PC-9 (cell line): ENCODE measurements at regions not wholly inside any gene's neighbourhood (a gene's known extent, or its start where the extent isn't known, plus 50 kb on each side); places are given as distances from the start of the nearest gene placed in this dataset.

Experiments
- BruUV-seq: library from RNA; stranded (reverse); fragments of 400-500 nt; replicated peaks from 2 replicates; lab custom pipeline; 2021; lab: Mats Ljungman, UMichigan
- CTCF ChIA-PET: fragments of 300-600 bp; sonication (Branson Sonifier 250); formaldehyde crosslinking; loops from one replicate; lab custom pipeline; 2022; ENCODE audit warnings: antibody characterized with exemption; lab: Charles Lee
- POLR2A ChIA-PET: fragments of 300-600 bp; sonication (Branson Sonifier 250); formaldehyde crosslinking; loops from one replicate; lab custom pipeline; 2022; ENCODE audit warnings: antibody characterized with exemption; ENCODE audit not compliant: unreplicated experiment; lab: Charles Lee
- DNase-seq, 2 experiments: peaks; one replicate each; pipeline versions ENCODE4 v3.0.0 to v3.0.0-alpha.2; 2015 to 2022; ENCODE audit warnings: mixed read lengths in 1 of 2
- H2AFZ ChIP-seq: fragments of 200-600 bp; sonication (generic); 2 replicates; pipeline ENCODE4 v1.8.1; 2017; ENCODE audit warnings: antibody characterized with exemption
- H3F3A ChIP-seq: fragments of 200-600 bp; sonication (generic); 2 replicates; pipeline ENCODE4 v1.8.1; 2017; ENCODE audit warnings: antibody characterized with exemption, mild to moderate bottlenecking, low read depth; ENCODE audit not compliant: insufficient read depth
- H3K27ac ChIP-seq: fragments of 200-600 bp; sonication (generic); 2 replicates; pipeline ENCODE4 v1.6.1; 2016; ENCODE audit warnings: mixed run types
- H3K27me3 ChIP-seq: fragments of 200-600 bp; sonication (generic); 2 replicates; pipeline ENCODE4 v1.6.1; 2016; ENCODE audit warnings: low read depth, mixed run types; ENCODE audit not compliant: insufficient read depth
- H3K36me3 ChIP-seq: fragments of 200-600 bp; sonication (generic); 2 replicates; pipeline ENCODE4 v1.6.1; 2016; ENCODE audit warnings: low read depth, mixed run types
- H3K4me1 ChIP-seq: fragments of 200-600 bp; sonication (generic); replicated peaks from 2 replicates; pipeline ENCODE4 v1.6.1; 2016; ENCODE audit warnings: mixed run types; ENCODE audit not compliant: insufficient read depth
- H3K4me2 ChIP-seq: fragments of 200-600 bp; sonication (generic); 2 replicates; pipeline ENCODE4 v1.6.1; 2017; ENCODE audit warnings: mixed run types
- H3K4me3 ChIP-seq: fragments of 200-600 bp; sonication (generic); 2 replicates; pipeline ENCODE4 v1.6.1; 2016; ENCODE audit warnings: mixed run types
- H3K79me2 ChIP-seq: fragments of 200-600 bp; sonication (generic); 2 replicates; pipeline ENCODE4 v1.6.1; 2017; ENCODE audit warnings: low read depth, mixed run types
- H3K9me2 ChIP-seq: fragments of 200-600 bp; sonication (generic); 2 replicates; pipeline ENCODE4 v1.8.1; 2017; ENCODE audit warnings: mild to moderate bottlenecking; ENCODE audit not compliant: insufficient read depth
- H3K9me3 ChIP-seq: fragments of 200-600 bp; sonication (generic); 2 replicates; pipeline ENCODE4 v1.8.1; 2016; ENCODE audit warnings: low read depth; ENCODE audit not compliant: insufficient read depth
- H4K20me1 ChIP-seq: fragments of 200-600 bp; sonication (generic); 2 replicates; pipeline ENCODE4 v1.8.1; 2017; ENCODE audit not compliant: insufficient read depth
- CTCF ChIP-seq: fragments of 200-600 bp; sonication (generic); conservative IDR thresholded peaks from 2 replicates; pipeline ENCODE4 v1.6.1; 2017; ENCODE audit warnings: mixed run types, antibody characterized with exemption, mild to moderate bottlenecking, moderate library complexity
- EZH2 ChIP-seq: fragments of 200-600 bp; sonication (generic); IDR thresholded peaks from 2 replicates; pipeline ENCODE4 v1.8.0; 2017; ENCODE audit warnings: antibody characterized with exemption, low read depth
- intact Hi-C: fragments of 100-400 bp; cut with micrococcal nuclease; formaldehyde crosslinking; loops from one replicate; pipeline ENCODE4 v1.10.0; 2022; ENCODE audit not compliant: unreplicated experiment

- no TSS peak for BruUV-seq
- POLR2A ChIA-PET, result no interaction called here
- DNase-seq, result no peak
- Histone ChIP-seq H3K27me3 (no peaks in the 10 kb centered on the region), H3K9me3 (no peaks in the 10 kb centered on the region), H4K20me1 (no peaks in the 10 kb centered on the region), H3F3A (no peaks in the 10 kb centered on the region), H3K9me2 (no peaks in the 10 kb centered on the region), H3K36me3 (no peaks in the 10 kb centered on the region), H3K4me3 (no peak overlapping the region), H2AFZ (no peak overlapping the region), H3K79me2 (no peaks in the 10 kb centered on the region), H3K27ac (no peak overlapping the region), H3K4me1 (peaks cover 12% of the 10 kb centered on the region), H3K4me2 (no peak overlapping the region)
- intact Hi-C loops, result no loop called here
- TF ChIP-seq EZH2 (no peak), CTCF (no peak)
- CTCF ChIA-PET, result no interaction called here
Measured at GRCh38 chr7:21142081-21142480, 285.8 kb upstream of the SP4 start.

- no peaks in the 10 kb centered on the region for H3K9me3 ChIP-seq
- no TSS peak for BruUV-seq
- no peak for DNase-seq
- no peak for TF ChIP-seq CTCF
- TF ChIP-seq EZH2, result no peak
- H3K27me3 ChIP-seq, result no peaks in the 10 kb centered on the region; the same call in 1 of the 2 replicates
- no peaks in the 10 kb centered on the region for H3K4me1 ChIP-seq
- H3K27ac ChIP-seq, result no peak overlapping the region
- no peaks in the 10 kb centered on the region for H4K20me1 ChIP-seq
- peak overlapping the region; percentile 43 for H3K4me2 ChIP-seq
- no peaks in the 10 kb centered on the region for H3K36me3 ChIP-seq
- H3K4me3 ChIP-seq, result peak overlapping the region; percentile 5; the same call in 1 of the 2 replicates
- H3K79me2 ChIP-seq, result no peaks in the 10 kb centered on the region
- intact Hi-C loops, result no loop called here
- no peaks in the 10 kb centered on the region for H3F3A ChIP-seq
- no peaks in the 10 kb centered on the region for H3K9me2 ChIP-seq
- CTCF ChIA-PET, result no interaction called here
- H2AFZ ChIP-seq, result peak overlapping the region; percentile 56; the same call in 1 of the 2 replicates
- POLR2A ChIA-PET, result no interaction called here
Measured at GRCh38 chr7:21146642-21147423, 281.1 kb upstream of the SP4 start.

- no peaks in the 10 kb centered on the region for H3K36me3 ChIP-seq
- BruUV-seq, result no TSS peak
- H3K9me3 ChIP-seq, result no peaks in the 10 kb centered on the region
- no peak overlapping the region for H3K4me2 ChIP-seq
- ChIA-PET CTCF (no interaction called here), POLR2A (no interaction called here)
- no peak overlapping the region for H2AFZ ChIP-seq
- no peak overlapping the region for H3K4me3 ChIP-seq
- no peaks in the 10 kb centered on the region for H3F3A ChIP-seq
- no peaks in the 10 kb centered on the region for H3K4me1 ChIP-seq
- no peak for DNase-seq
- no peak overlapping the region for H3K27ac ChIP-seq
- no peaks in the 10 kb centered on the region; the same call in 1 of the 2 replicates for H3K27me3 ChIP-seq
- H3K9me2 ChIP-seq, result no peaks in the 10 kb centered on the region
- H4K20me1 ChIP-seq, result no peaks in the 10 kb centered on the region
- intact Hi-C loops, result no loop called here
- no peak for TF ChIP-seq EZH2
- no peak for TF ChIP-seq CTCF
- H3K79me2 ChIP-seq, result no peaks in the 10 kb centered on the region
Measured at GRCh38 chr7:21149809-21150208, 278.1 kb upstream of the SP4 start.
